DOHH2 (cell line): ENCODE measurements at regions not wholly inside any gene's neighbourhood (a gene's known extent, or its start where the extent isn't known, plus 50 kb on each side); places are given as distances from the start of the nearest gene placed in this dataset.

ENCODE experiments used
- H3F3A ChIP-seq: fragments of 200-600 bp; sonication (generic), shearing (Covaris generic); 2 replicates; pipeline ENCODE4 v1.6.0; 2016; ENCODE audit warnings: antibody characterized with exemption, mild to moderate bottlenecking; ENCODE audit not compliant: control insufficient read depth, insufficient read depth
- H3K27ac ChIP-seq: fragments of 200-600 bp; sonication (generic); 2 replicates; pipeline ENCODE4 v1.5.1; 2014; ENCODE audit warnings: low read depth, mild to moderate bottlenecking, low read length, moderate library complexity
- H3K27me3 ChIP-seq: fragments of 200-600 bp; sonication (generic); 2 replicates; pipeline ENCODE4 v1.6.1; 2014; ENCODE audit warnings: mild to moderate bottlenecking, low read length, mixed read lengths; ENCODE audit not compliant: control insufficient read depth
- H3K36me3 ChIP-seq: fragments of 200-600 bp; sonication (generic); 2 replicates; pipeline ENCODE4 v1.6.1; 2014; ENCODE audit warnings: mild to moderate bottlenecking, low read length, moderate library complexity, mixed read lengths; ENCODE audit not compliant: control insufficient read depth
- H3K4me1 ChIP-seq: fragments of 200-600 bp; sonication (generic); 2 replicates; pipeline ENCODE4 v1.6.1; 2014; ENCODE audit warnings: mild to moderate bottlenecking, low read length, mixed read lengths; ENCODE audit not compliant: control insufficient read depth
- H3K4me2 ChIP-seq: fragments of 200-600 bp; sonication (generic); 2 replicates; pipeline ENCODE4 v1.6.0; 2014; ENCODE audit warnings: mild to moderate bottlenecking, low read length, moderate library complexity
- H3K4me3 ChIP-seq: fragments of 200-600 bp; sonication (generic); 2 replicates; pipeline ENCODE4 v1.5.1; 2014; ENCODE audit warnings: mild to moderate bottlenecking, low read length, mixed read lengths
- H3K79me2 ChIP-seq: fragments of 200-600 bp; sonication (generic); 2 replicates; pipeline ENCODE4 v1.6.1; 2014; ENCODE audit warnings: mild to moderate bottlenecking, low read length, mixed read lengths; ENCODE audit not compliant: control insufficient read depth
- H3K9me2 ChIP-seq: fragments of 200-600 bp; sonication (generic); replicated peaks from 2 replicates; pipeline ENCODE4 v1.6.1; 2014; ENCODE audit warnings: mild to moderate bottlenecking, low read length, mixed read lengths; ENCODE audit not compliant: control insufficient read depth
- H3K9me3 ChIP-seq: fragments of 200-600 bp; sonication (generic); 2 replicates; pipeline ENCODE4 v1.6.1; 2014; ENCODE audit warnings: antibody characterized with exemption, low read length, mixed read lengths; ENCODE audit not compliant: control insufficient read depth, insufficient read depth
- H4K20me1 ChIP-seq: fragments of 200-600 bp; sonication (generic); 2 replicates; pipeline ENCODE4 v1.6.0; 2014; ENCODE audit warnings: low read depth, mild to moderate bottlenecking, antibody characterized with exemption, low read length, moderate library complexity; ENCODE audit not compliant: control insufficient read depth, insufficient read depth
- CTCF ChIP-seq: fragments of 200-600 bp; sonication (generic); IDR thresholded peaks from one replicate; pipeline ENCODE4 v1.5.1; 2014; ENCODE audit warnings: antibody characterized with exemption, mild to moderate bottlenecking, low read depth, low read length; ENCODE audit not compliant: poor library complexity, severe bottlenecking
- EZH2phosphoT487 ChIP-seq: fragments of 200-600 bp; sonication (generic); IDR thresholded peaks from 2 replicates; pipeline ENCODE4 v1.6.1; 2017; ENCODE audit warnings: borderline replicate concordance, mild to moderate bottlenecking, antibody characterized with exemption, low read length, moderate library complexity, mixed read lengths

- Histone ChIP-seq H3K9me3 (peaks cover 17% of the 10 kb centered on the region; the same call in 1 of the 2 replicates), H3K27me3 (no peaks in the 10 kb centered on the region), H4K20me1 (no peaks in the 10 kb centered on the region), H3K4me2 (no peak overlapping the region), H3K4me1 (no peaks in the 10 kb centered on the region), H3K36me3 (no peaks in the 10 kb centered on the region), H3F3A (no peaks in the 10 kb centered on the region), H3K79me2 (no peaks in the 10 kb centered on the region), H3K27ac (no peak overlapping the region), H3K4me3 (no peak overlapping the region), H3K9me2 (no peaks in the 10 kb centered on the region)
- no peak for TF ChIP-seq EZH2phosphoT487
- no peak for TF ChIP-seq CTCF
Observed at GRCh38 chr15:23760024-23760423, 72.9 kb upstream of the NDN start.

- Histone ChIP-seq H3K9me3 (peaks cover 9% of the 10 kb centered on the region; the same call in 1 of the 2 replicates), H3K4me3 (no peak overlapping the region)
Observed at GRCh38 chr15:23761386-23761785, 74.3 kb upstream of the NDN start.

GRCh38 chr15:23762026-23762425 is 74.9 kb upstream of the NDN start:
- no peak overlapping the region for H3K27ac ChIP-seq
- H3K36me3 ChIP-seq: no peaks in the 10 kb centered on the region
- no peaks in the 10 kb centered on the region for H3K27me3 ChIP-seq
- no peaks in the 10 kb centered on the region for H4K20me1 ChIP-seq
- TF ChIP-seq CTCF (no peak), EZH2phosphoT487 (no peak)
- no peak overlapping the region for H3K4me3 ChIP-seq
- H3K9me2 ChIP-seq: no peaks in the 10 kb centered on the region
- H3K9me3 ChIP-seq: peaks cover 6% of the 10 kb centered on the region; the same call in 1 of the 2 replicates
- no peaks in the 10 kb centered on the region for H3F3A ChIP-seq
- H3K79me2 ChIP-seq: no peaks in the 10 kb centered on the region
- H3K4me2 ChIP-seq: no peak overlapping the region
- no peaks in the 10 kb centered on the region for H3K4me1 ChIP-seq

More at GRCh38 chr15:23761386-23761785, 74.3 kb upstream of the NDN start:
- Histone ChIP-seq H3K27ac (no peak overlapping the region), H3K4me2 (no peak overlapping the region), H3K79me2 (no peaks in the 10 kb centered on the region), H3K36me3 (no peaks in the 10 kb centered on the region), H3F3A (no peaks in the 10 kb centered on the region), H3K27me3 (no peaks in the 10 kb centered on the region), H3K4me1 (no peaks in the 10 kb centered on the region), H4K20me1 (no peaks in the 10 kb centered on the region), H3K9me2 (no peaks in the 10 kb centered on the region)
- TF ChIP-seq EZH2phosphoT487: no peak
- TF ChIP-seq CTCF: no peak
